ENCODE measurements at regions not wholly inside any gene's neighbourhood (a gene's known extent, or its start where the extent isn't known, plus 50 kb on each side); places are given as distances from the start of the nearest gene placed in this dataset.

DNA sequence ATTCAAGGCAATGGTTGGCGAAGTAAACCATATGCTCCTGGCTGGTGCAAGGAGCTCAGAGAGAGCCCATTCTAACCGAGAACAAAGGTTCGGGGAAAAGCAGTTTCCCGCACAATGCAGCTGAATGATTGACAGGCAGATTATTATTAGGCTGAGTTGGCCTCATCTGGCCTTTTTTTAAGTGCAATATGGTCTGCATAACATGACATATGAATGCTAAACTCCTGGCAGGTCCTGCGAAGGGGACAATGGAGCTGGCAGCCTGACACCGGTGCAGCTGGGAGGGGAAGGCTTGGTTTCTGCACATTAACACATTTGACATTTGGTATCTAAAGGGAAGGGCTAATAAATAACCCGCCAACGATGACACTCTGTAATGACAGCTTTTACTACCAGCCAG, 92.0 kb downstream of the MIS18A start:
- H3K27me3 Mint-ChIP-seq (ENCODE audit: low read depth, poor library complexity): peaks cover 9% of the 10 kb centered on the region
- no peak overlapping the region for H3K27ac Mint-ChIP-seq
- H3K9me3 Mint-ChIP-seq: peaks cover 4% of the 10 kb centered on the region
- H3K4me1 Mint-ChIP-seq: peaks cover 38% of the 10 kb centered on the region
- no peaks in the 10 kb centered on the region for H3K36me3 Mint-ChIP-seq (ENCODE audit: low read depth)
- no peak for DNase-seq
- H3K4me3 Mint-ChIP-seq: no peak overlapping the region
- TF ChIP-seq, protein P1, sequence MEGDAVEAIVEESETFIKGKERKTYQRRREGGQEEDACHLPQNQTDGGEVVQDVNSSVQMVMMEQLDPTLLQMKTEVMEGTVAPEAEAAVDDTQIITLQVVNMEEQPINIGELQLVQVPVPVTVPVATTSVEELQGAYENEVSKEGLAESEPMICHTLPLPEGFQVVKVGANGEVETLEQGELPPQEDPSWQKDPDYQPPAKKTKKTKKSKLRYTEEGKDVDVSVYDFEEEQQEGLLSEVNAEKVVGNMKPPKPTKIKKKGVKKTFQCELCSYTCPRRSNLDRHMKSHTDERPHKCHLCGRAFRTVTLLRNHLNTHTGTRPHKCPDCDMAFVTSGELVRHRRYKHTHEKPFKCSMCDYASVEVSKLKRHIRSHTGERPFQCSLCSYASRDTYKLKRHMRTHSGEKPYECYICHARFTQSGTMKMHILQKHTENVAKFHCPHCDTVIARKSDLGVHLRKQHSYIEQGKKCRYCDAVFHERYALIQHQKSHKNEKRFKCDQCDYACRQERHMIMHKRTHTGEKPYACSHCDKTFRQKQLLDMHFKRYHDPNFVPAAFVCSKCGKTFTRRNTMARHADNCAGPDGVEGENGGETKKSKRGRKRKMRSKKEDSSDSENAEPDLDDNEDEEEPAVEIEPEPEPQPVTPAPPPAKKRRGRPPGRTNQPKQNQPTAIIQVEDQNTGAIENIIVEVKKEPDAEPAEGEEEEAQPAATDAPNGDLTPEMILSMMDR (IDR thresholded peaks at IDR 0.05): no peak

- H3K27ac Mint-ChIP-seq: no peak overlapping the region
- H3K36me3 Mint-ChIP-seq (ENCODE audit: low read depth): no peaks in the 10 kb centered on the region
- H3K9me3 Mint-ChIP-seq: peaks cover 5% of the 10 kb centered on the region
- DNase-seq: no peak
- TF ChIP-seq, protein P1 (IDR thresholded peaks at IDR 0.05): no peak
- H3K4me3 Mint-ChIP-seq: no peak overlapping the region
- peaks cover 14% of the 10 kb centered on the region for H3K27me3 Mint-ChIP-seq (ENCODE audit: low read depth, poor library complexity)
- H3K4me1 Mint-ChIP-seq: peaks cover 42% of the 10 kb centered on the region
These were observed 93.1 kb downstream of the MIS18A start for GRCh38 chr21:32185726-32186125.

DNA sequence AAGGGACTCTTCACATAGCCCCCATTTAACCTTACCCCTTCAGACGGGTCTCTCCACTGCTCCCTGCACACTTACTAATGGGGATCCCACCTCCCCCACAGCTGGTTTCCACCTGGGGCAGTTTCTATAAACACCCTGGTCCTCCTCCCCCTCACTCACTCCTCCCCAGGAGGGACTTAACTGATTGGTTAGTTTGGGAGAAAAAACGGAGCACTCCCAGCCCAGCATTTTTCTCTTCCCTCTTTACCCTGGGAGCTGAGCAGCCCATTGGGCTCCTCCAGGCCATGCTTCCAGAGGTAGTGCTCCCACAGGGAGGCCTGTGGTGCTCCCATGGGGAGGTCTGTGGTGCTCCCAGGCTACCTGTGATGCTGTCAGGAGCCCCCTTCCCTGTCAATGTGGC, 93.7 kb downstream of the MIS18A start:
- H3K27me3 Mint-ChIP-seq (ENCODE audit: low read depth, poor library complexity): peaks cover 12% of the 10 kb centered on the region
- peaks cover 10% of the 10 kb centered on the region for H3K9me3 Mint-ChIP-seq
- no peak overlapping the region for H3K4me3 Mint-ChIP-seq
- peaks cover 42% of the 10 kb centered on the region for H3K4me1 Mint-ChIP-seq
- H3K27ac Mint-ChIP-seq: peak overlapping the region; percentile 17
- H3K36me3 Mint-ChIP-seq (ENCODE audit: low read depth): no peaks in the 10 kb centered on the region
- TF ChIP-seq, protein P1 (IDR thresholded peaks at IDR 0.05): no peak
- DNase-seq: no peak

DNA sequence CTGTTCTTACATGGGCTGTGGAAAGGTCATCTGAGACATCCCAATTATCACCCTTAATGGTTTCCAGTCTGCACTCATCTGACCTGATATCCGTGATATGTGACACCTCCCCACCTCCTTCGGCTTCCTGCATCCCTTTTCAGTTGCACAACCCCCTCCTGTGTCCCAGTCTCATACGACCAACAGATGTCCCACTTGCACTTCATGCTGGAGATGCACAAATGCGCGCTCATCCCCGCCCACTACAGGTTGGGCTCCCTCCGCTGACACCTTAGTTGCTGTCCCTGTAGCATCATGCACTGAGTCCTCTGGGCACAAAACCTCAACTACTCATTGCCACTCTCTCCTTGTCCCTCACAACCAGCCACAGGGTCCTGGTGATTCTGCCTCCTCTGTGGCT, 94.4 kb downstream of the MIS18A start:
- H3K9me3 Mint-ChIP-seq: peaks cover 7% of the 10 kb centered on the region
- no peak for DNase-seq
- peaks cover 11% of the 10 kb centered on the region for H3K27me3 Mint-ChIP-seq (ENCODE audit: low read depth, poor library complexity)
- H3K4me3 Mint-ChIP-seq: no peak overlapping the region
- peaks cover 42% of the 10 kb centered on the region for H3K4me1 Mint-ChIP-seq
- H3K27ac Mint-ChIP-seq: peak overlapping the region; percentile 17
- TF ChIP-seq, protein P1 (IDR thresholded peaks at IDR 0.05): no peak
- no peaks in the 10 kb centered on the region for H3K36me3 Mint-ChIP-seq (ENCODE audit: low read depth)

- no peaks in the 10 kb centered on the region for H3K36me3 Mint-ChIP-seq (ENCODE audit: low read depth)
- no peak for DNase-seq
- H3K4me1 Mint-ChIP-seq: peaks cover 42% of the 10 kb centered on the region
- H3K9me3 Mint-ChIP-seq: peaks cover 6% of the 10 kb centered on the region
- H3K27ac Mint-ChIP-seq: no peak overlapping the region
- TF ChIP-seq, protein P1 (IDR thresholded peaks at IDR 0.05): no peak
- H3K27me3 Mint-ChIP-seq (ENCODE audit: low read depth, poor library complexity): peaks cover 11% of the 10 kb centered on the region
- H3K4me3 Mint-ChIP-seq: no peak overlapping the region
These were observed 94.8 kb downstream of the MIS18A start for GRCh38 chr21:32184065-32184464.

DNA sequence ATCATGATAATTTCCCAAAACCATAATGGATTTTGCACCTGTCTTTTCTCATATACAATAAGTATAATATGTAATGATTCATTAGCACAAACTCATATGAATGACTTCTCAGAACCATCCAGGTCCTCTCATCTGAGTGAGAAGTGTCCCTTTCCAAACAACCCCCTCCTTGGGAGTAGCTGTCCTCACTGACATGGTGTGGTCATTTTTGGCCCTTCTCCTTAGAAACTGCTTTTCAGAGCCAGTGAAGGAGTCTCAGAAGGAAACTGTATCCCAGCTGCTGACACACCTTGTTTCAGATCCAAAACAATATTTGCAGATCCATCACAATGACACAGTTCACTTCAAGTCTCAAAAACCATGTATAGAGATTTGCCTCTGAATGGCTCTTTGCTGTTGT, 95.5 kb downstream of the MIS18A start:
- Mint-ChIP-seq H3K36me3 (ENCODE audit: low read depth) (no peaks in the 10 kb centered on the region), H3K4me1 (peaks cover 42% of the 10 kb centered on the region), H3K4me3 (no peak overlapping the region), H3K27ac (no peak overlapping the region), H3K27me3 (ENCODE audit: low read depth, poor library complexity) (peaks cover 12% of the 10 kb centered on the region), H3K9me3 (peaks cover 6% of the 10 kb centered on the region)
- TF ChIP-seq, protein P1 (IDR thresholded peaks at IDR 0.05): no peak
- DNase-seq: no peak

Measured in nephron progenitor cell (in vitro differentiated cells).